ENCODE measurements at regions not wholly inside any gene's neighbourhood (a gene's known extent, or its start where the extent isn't known, plus 50 kb on each side); places are given as distances from the start of the nearest gene placed in this dataset.

DNA sequence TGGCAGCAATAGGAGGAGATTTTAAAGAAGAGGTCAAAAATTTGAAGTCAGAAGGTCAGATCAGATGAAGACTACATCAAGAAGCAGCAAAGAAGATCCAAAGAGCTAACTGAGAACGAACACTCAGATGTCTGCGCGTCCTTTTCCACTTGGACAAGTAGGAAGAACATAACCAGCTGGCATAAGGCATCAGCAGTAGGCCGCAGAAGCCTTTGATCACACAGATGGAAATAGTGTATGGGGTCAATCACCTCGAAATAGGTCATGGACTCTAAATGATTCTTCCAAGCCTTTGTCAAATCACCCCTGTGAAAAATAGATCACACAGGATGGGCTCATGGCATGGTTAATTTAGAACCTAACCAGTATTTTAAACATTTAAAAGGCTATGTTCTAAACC lies 56.4 kb upstream of the TOM1L1 start:
- no peaks in the 10 kb centered on the region for H3K36me3 Mint-ChIP-seq (ENCODE audit: low read depth)
- H3K9me3 Mint-ChIP-seq: no peaks in the 10 kb centered on the region
- H3K4me1 Mint-ChIP-seq: peaks cover 5% of the 10 kb centered on the region
- no peaks in the 10 kb centered on the region for H3K27me3 Mint-ChIP-seq (ENCODE audit: low read depth, poor library complexity)
- H3K27ac Mint-ChIP-seq: no peak overlapping the region
- TF ChIP-seq, protein P1, sequence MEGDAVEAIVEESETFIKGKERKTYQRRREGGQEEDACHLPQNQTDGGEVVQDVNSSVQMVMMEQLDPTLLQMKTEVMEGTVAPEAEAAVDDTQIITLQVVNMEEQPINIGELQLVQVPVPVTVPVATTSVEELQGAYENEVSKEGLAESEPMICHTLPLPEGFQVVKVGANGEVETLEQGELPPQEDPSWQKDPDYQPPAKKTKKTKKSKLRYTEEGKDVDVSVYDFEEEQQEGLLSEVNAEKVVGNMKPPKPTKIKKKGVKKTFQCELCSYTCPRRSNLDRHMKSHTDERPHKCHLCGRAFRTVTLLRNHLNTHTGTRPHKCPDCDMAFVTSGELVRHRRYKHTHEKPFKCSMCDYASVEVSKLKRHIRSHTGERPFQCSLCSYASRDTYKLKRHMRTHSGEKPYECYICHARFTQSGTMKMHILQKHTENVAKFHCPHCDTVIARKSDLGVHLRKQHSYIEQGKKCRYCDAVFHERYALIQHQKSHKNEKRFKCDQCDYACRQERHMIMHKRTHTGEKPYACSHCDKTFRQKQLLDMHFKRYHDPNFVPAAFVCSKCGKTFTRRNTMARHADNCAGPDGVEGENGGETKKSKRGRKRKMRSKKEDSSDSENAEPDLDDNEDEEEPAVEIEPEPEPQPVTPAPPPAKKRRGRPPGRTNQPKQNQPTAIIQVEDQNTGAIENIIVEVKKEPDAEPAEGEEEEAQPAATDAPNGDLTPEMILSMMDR (IDR thresholded peaks at IDR 0.05): no peak
- no peak overlapping the region for H3K4me3 Mint-ChIP-seq
- DNase-seq: no peak

DNA sequence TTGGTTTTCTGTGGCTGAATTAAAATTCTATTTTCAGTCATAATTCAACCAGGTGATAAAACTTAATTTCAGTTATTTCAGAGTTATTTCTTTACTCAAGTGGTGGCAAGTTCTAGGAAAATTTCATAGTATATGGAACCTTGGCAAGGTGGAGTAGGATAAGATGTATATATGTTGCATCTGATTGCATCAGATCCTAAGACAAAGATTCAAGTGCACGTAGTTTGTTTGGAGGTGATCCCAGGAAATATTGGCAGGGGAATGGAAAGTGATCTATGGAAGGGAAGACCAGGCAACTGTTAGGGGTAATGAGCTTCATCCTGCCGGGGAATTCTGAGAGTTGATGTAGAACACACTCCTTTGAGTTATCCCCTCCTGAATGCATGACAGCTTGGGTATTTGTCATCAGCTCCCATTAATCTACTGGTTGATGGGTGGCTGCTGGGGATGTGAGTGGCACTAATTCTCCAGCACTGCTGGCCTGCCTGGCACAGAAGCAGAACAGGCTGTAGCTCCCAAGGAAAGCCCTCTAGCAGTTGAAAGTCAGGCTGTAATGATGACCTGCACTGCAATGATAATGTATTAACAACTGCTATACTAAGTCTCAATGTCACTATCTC lies 52.2 kb upstream of the TOM1L1 start:
- Mint-ChIP-seq H3K27ac (no peak overlapping the region), H3K4me1 (no peaks in the 10 kb centered on the region), H3K9me3 (peaks cover 3% of the 10 kb centered on the region), H3K36me3 (ENCODE audit: low read depth) (no peaks in the 10 kb centered on the region), H3K4me3 (no peak overlapping the region), H3K27me3 (ENCODE audit: low read depth, poor library complexity) (peaks cover 3% of the 10 kb centered on the region)
- TF ChIP-seq, protein P1 (IDR thresholded peaks at IDR 0.05): no peak
- no peak for DNase-seq

DNA sequence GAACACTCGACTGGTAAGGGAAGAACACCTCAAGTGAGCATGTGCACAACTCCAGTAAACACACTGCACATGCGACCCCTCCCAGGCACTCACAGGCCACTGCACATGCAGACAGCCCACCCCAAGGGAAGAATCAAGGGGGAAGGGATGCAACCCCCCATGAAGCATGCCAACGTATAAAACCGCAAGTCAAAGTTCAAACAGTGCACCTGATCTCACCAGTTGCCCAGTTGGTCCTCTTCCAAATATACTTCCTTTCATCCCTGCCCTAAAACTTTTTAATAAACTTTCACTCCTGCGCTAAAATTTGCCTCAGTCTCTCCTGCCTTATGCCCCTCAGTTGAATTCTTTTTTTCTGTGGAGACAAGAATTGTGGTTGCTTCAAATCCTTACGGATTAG lies 51.0 kb upstream of the TOM1L1 start:
- H3K27me3 Mint-ChIP-seq (ENCODE audit: low read depth, poor library complexity): peaks cover 3% of the 10 kb centered on the region
- peaks cover 3% of the 10 kb centered on the region for H3K9me3 Mint-ChIP-seq
- no peak overlapping the region for H3K27ac Mint-ChIP-seq
- no peaks in the 10 kb centered on the region for H3K36me3 Mint-ChIP-seq (ENCODE audit: low read depth)
- DNase-seq: no peak
- no peaks in the 10 kb centered on the region for H3K4me1 Mint-ChIP-seq
- TF ChIP-seq, protein P1 (IDR thresholded peaks at IDR 0.05): no peak
- H3K4me3 Mint-ChIP-seq: no peak overlapping the region
